ENCODE measurements at regions not wholly inside any gene's neighbourhood (a gene's known extent, or its start where the extent isn't known, plus 50 kb on each side); places are given as distances from the start of the nearest gene placed in this dataset.

DNA sequence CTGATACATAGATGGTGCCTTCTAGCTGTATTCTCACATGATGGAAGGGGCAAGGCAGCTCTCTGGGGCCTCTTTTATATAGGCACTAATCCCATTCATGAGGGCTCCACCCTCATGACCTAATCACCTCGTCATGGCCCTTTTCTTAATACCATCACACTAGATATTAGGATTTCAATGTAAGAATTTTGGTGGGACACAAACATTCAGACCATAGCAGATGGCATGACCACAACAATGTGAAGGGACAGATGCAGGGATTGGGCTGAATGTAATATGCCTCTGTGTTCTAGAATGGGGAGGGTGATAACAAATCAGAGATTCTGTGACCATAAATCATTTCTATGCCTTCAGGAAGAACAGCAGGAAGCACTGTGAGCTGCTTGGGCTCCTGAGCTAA lies 145.8 kb downstream of the LCA5 start:
- Histone ChIP-seq H3K79me2 (no peaks in the 10 kb centered on the region), H3K27ac (no peak overlapping the region), H3K36me3 (ENCODE audit: control insufficient read depth, insufficient read depth, low read length) (no peaks in the 10 kb centered on the region), H2AFZ (no peak overlapping the region), H3K27me3 (ENCODE audit: control insufficient read depth, insufficient read depth, low read length) (no peaks in the 10 kb centered on the region), H3K4me3 (ENCODE audit: low read depth, low read length) (no peak overlapping the region), H3K4me2 (ENCODE audit: low read length) (no peak overlapping the region), H3K9me3 (ENCODE audit: control insufficient read depth, low read length) (no peaks in the 10 kb centered on the region), H3K4me1 (no peaks in the 10 kb centered on the region), H3K9ac (no peak overlapping the region)
- TF ChIP-seq, protein P1, sequence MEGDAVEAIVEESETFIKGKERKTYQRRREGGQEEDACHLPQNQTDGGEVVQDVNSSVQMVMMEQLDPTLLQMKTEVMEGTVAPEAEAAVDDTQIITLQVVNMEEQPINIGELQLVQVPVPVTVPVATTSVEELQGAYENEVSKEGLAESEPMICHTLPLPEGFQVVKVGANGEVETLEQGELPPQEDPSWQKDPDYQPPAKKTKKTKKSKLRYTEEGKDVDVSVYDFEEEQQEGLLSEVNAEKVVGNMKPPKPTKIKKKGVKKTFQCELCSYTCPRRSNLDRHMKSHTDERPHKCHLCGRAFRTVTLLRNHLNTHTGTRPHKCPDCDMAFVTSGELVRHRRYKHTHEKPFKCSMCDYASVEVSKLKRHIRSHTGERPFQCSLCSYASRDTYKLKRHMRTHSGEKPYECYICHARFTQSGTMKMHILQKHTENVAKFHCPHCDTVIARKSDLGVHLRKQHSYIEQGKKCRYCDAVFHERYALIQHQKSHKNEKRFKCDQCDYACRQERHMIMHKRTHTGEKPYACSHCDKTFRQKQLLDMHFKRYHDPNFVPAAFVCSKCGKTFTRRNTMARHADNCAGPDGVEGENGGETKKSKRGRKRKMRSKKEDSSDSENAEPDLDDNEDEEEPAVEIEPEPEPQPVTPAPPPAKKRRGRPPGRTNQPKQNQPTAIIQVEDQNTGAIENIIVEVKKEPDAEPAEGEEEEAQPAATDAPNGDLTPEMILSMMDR (IDR thresholded peaks at IDR 0.05): no peak

DNA sequence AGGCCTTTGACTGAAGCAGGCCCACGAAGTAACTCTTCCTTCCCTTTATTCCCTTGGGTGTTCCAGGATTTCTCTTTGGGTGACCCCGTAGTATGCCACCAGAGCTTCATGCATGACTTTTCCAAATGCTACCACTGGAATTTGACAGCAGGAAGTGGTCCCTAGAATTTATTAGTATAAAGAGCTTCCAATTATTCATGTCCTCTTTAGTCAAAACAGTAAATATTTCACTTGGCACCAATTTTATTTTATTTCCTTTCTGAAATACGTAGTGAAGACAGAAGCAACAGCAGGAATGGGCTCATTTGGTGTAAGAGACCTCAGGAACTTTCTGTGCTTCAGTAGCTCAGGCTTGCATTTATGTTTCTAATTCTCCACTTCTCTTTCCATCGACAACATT lies 151.3 kb downstream of the LCA5 start:
- Histone ChIP-seq H3K27me3 (ENCODE audit: control insufficient read depth, insufficient read depth, low read length) (no peaks in the 10 kb centered on the region), H2AFZ (no peak overlapping the region), H3K36me3 (ENCODE audit: control insufficient read depth, insufficient read depth, low read length) (no peaks in the 10 kb centered on the region), H3K9ac (no peak overlapping the region), H3K27ac (no peak overlapping the region), H3K9me3 (ENCODE audit: control insufficient read depth, low read length) (no peaks in the 10 kb centered on the region), H3K4me3 (ENCODE audit: low read depth, low read length) (no peak overlapping the region), H3K79me2 (no peaks in the 10 kb centered on the region), H3K4me2 (ENCODE audit: low read length) (no peak overlapping the region), H3K4me1 (no peaks in the 10 kb centered on the region)
- TF ChIP-seq, protein P1 (IDR thresholded peaks at IDR 0.05): no peak

DNA sequence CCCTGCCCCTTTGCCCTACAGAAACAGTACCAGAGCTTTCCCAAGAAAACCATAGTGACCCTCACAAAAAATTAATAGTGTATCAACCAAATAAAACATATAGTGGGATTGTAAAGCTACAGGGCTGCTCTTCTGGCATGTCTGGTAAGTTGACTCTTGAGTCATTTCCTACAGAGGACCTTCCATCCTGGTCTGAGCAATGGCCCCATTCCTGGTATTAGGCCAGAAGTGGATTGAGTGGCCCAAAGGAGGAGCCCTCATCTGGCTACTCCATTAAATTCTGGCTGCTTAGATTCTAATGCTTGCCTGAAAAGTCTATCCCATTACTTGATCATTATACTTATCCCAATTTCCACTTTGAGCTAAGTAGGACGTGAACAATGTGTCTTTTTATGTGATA lies 150.9 kb upstream of the HMGN3 start:
- no peaks in the 10 kb centered on the region for H3K27me3 ChIP-seq (ENCODE audit: control insufficient read depth, insufficient read depth, low read length)
- H3K9me3 ChIP-seq (ENCODE audit: control insufficient read depth, low read length): no peaks in the 10 kb centered on the region
- no peak overlapping the region for H3K9ac ChIP-seq
- no peak overlapping the region for H3K4me3 ChIP-seq (ENCODE audit: low read depth, low read length)
- no peaks in the 10 kb centered on the region for H3K36me3 ChIP-seq (ENCODE audit: control insufficient read depth, insufficient read depth, low read length)
- H2AFZ ChIP-seq: no peak overlapping the region
- no peaks in the 10 kb centered on the region for H3K79me2 ChIP-seq
- no peak overlapping the region for H3K4me2 ChIP-seq (ENCODE audit: low read length)
- H3K4me1 ChIP-seq: no peaks in the 10 kb centered on the region
- H3K27ac ChIP-seq: no peak overlapping the region
- TF ChIP-seq, protein P1 (IDR thresholded peaks at IDR 0.05): no peak

DNA sequence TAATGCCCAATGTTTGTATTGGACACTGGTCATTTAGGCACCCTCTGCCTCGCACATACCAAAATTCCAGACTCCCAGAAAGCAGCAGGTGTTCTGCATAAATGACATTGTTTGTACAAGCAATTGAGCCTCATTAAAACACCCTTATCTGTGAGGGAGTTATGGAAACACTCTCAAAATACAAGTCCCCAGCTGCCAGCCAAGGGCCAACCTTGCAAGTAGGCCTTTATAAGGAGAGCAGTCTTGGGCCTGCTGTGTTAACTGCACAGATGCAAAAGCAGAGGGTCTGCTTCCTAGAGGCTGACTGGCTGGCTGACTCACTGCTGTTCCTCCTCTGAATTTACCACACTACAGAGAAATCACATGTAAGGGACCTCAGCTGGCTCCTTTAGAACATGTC lies 150.4 kb upstream of the HMGN3 start:
- no peaks in the 10 kb centered on the region for H3K4me1 ChIP-seq
- no peak overlapping the region for H3K27ac ChIP-seq

DNA sequence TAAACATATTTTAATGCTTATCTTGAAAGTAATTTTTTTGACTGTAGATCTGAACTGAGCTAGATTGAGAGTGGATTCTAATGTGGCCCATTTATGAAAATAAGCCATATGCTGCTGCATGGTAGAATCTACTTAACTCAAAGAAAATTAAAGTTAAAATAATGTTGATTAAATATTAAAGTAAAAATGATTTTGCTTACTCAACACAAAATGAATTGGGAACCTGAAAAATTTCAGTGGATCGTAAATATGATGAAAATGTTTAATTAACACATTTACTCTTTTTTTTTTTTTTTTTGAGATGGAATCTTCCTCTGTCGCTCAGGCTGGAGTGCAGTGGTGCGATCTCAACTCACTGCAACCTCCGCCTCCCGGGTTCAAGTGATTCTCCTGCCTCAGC lies 144.5 kb upstream of the HMGN3 start:
- no peak overlapping the region for H2AFZ ChIP-seq
- no peaks in the 10 kb centered on the region for H3K9me3 ChIP-seq (ENCODE audit: control insufficient read depth, low read length)
- no peaks in the 10 kb centered on the region for H3K79me2 ChIP-seq

More for the DNA sequence above, 150.4 kb upstream of the HMGN3 start:
- H3K4me2 ChIP-seq (ENCODE audit: low read length): no peak overlapping the region
- no peaks in the 10 kb centered on the region for H3K79me2 ChIP-seq
- H3K36me3 ChIP-seq (ENCODE audit: control insufficient read depth, insufficient read depth, low read length): no peaks in the 10 kb centered on the region
- no peak overlapping the region for H3K9ac ChIP-seq
- no peaks in the 10 kb centered on the region for H3K9me3 ChIP-seq (ENCODE audit: control insufficient read depth, low read length)
- H3K4me3 ChIP-seq (ENCODE audit: low read depth, low read length): no peak overlapping the region
- no peaks in the 10 kb centered on the region for H3K27me3 ChIP-seq (ENCODE audit: control insufficient read depth, insufficient read depth, low read length)
- TF ChIP-seq, protein P1 (IDR thresholded peaks at IDR 0.05): no peak
- no peak overlapping the region for H2AFZ ChIP-seq

More for the DNA sequence above, 144.5 kb upstream of the HMGN3 start:
- Histone ChIP-seq H3K4me2 (ENCODE audit: low read length) (no peak overlapping the region), H3K27ac (no peak overlapping the region), H3K4me1 (no peaks in the 10 kb centered on the region), H3K27me3 (ENCODE audit: control insufficient read depth, insufficient read depth, low read length) (no peaks in the 10 kb centered on the region), H3K4me3 (ENCODE audit: low read depth, low read length) (no peak overlapping the region), H3K9ac (no peak overlapping the region), H3K36me3 (ENCODE audit: control insufficient read depth, insufficient read depth, low read length) (no peaks in the 10 kb centered on the region)
- TF ChIP-seq, protein P1 (IDR thresholded peaks at IDR 0.05): no peak

Data from parathyroid adenoma (tissue), 2 donors.